Colonic mucosa (tissue), 4 donors: ENCODE measurements at regions not wholly inside any gene's neighbourhood (a gene's known extent, or its start where the extent isn't known, plus 50 kb on each side); places are given as distances from the start of the nearest gene placed in this dataset.

ENCODE experiments used
- DNase-seq: peaks from one replicate; pipeline ENCODE4 v3.0.0-alpha.2; 2020
- H3K27ac ChIP-seq: fragments of 200-600 bp; one replicate; pipeline ENCODE4 v1.8.0; 2021
- H3K27me3 ChIP-seq: fragments of 200-600 bp; one replicate; pipeline ENCODE4 v1.8.0; 2021
- H3K36me3 ChIP-seq: fragments of 200-600 bp; one replicate; pipeline ENCODE4 v1.8.0; 2021
- H3K4me1 ChIP-seq: fragments of 200-600 bp; one replicate; pipeline ENCODE4 v1.8.0; 2021; ENCODE audit warnings: mild to moderate bottlenecking
- H3K4me3 ChIP-seq: fragments of 200-600 bp; one replicate; pipeline ENCODE4 v1.8.0; 2021
- H3K9ac ChIP-seq, 2 donors: one replicate each; pipeline ENCODE4 v1.7.0; 2013; ENCODE audit warnings: control low read depth in 2 of 2, low read depth in 2 of 2, low read length in 2 of 2
- H3K9me3 ChIP-seq: fragments of 200-600 bp; one replicate; pipeline ENCODE4 v1.8.0; 2021
- intact Hi-C: fragments of 100-400 bp; cut with DNase I; formaldehyde crosslinking; loops from one replicate; pipeline ENCODE4 v1.14.1; 2022
- TF ChIP-seq, protein P1 (sequence below): fragments of 200-600 bp; IDR thresholded peaks from one replicate; pipeline ENCODE4 v1.8.0; 2022; ENCODE audit warnings: antibody characterized with exemption, mild to moderate bottlenecking
- donor health status: healthy.
- donor health status: DM: no; HTN: no; CAD: no.
- donor health status: DM: no; HTN: no; CAD: no.

DNA sequence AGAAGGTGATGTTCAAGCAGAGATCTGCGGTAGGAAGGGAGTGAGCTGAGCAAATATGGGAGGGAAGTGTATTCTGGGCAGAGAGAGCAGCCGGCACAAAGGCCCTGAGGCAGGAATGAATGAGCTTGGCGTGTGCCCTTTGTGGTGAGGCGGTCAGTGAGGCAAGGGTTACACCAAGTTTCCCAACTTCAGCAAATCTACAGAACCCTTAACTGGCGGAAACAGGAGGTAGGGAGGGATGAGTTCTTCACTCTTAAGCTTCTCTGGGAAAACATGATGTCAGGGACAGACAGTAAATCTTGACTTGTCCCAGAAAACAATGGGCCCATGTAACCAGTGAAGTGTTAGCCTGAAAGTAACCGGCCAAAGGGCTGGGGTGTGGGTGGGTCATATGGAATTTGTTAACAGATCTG lies 97.1 kb upstream of the PTPN1 start:
- Histone ChIP-seq H3K4me3 (no peak overlapping the region), H3K9me3 (no peaks in the 10 kb centered on the region), H3K27me3 (no peaks in the 10 kb centered on the region), H3K4me1 (peaks cover 8% of the 10 kb centered on the region), H3K9ac (no peak overlapping the region), H3K36me3 (no peaks in the 10 kb centered on the region), H3K27ac (no peak overlapping the region)
- intact Hi-C loops: no loop called here
- no peak for DNase-seq
- TF ChIP-seq, protein P1, sequence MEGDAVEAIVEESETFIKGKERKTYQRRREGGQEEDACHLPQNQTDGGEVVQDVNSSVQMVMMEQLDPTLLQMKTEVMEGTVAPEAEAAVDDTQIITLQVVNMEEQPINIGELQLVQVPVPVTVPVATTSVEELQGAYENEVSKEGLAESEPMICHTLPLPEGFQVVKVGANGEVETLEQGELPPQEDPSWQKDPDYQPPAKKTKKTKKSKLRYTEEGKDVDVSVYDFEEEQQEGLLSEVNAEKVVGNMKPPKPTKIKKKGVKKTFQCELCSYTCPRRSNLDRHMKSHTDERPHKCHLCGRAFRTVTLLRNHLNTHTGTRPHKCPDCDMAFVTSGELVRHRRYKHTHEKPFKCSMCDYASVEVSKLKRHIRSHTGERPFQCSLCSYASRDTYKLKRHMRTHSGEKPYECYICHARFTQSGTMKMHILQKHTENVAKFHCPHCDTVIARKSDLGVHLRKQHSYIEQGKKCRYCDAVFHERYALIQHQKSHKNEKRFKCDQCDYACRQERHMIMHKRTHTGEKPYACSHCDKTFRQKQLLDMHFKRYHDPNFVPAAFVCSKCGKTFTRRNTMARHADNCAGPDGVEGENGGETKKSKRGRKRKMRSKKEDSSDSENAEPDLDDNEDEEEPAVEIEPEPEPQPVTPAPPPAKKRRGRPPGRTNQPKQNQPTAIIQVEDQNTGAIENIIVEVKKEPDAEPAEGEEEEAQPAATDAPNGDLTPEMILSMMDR: no peak

GRCh38 chr20:50415021-50415515 lies 95.1 kb upstream of the PTPN1 start:
- TF ChIP-seq, protein P1: no peak
- peak overlapping the region; percentile 56 to 95 for H3K9ac ChIP-seq

GRCh38 chr20:50415516-50416268 lies 94.5 kb upstream of the PTPN1 start:
- peak overlapping the region; percentile 97 for H3K27ac ChIP-seq
- TF ChIP-seq, protein P1: no peak
- H3K9me3 ChIP-seq: no peaks in the 10 kb centered on the region
- peaks cover 8% of the 10 kb centered on the region for H3K4me1 ChIP-seq
- H3K4me3 ChIP-seq: no peak overlapping the region
- H3K36me3 ChIP-seq: no peaks in the 10 kb centered on the region
- no peaks in the 10 kb centered on the region for H3K27me3 ChIP-seq
- intact Hi-C loops: no loop called here
- DNase-seq: peak; percentile 98
- peak overlapping the region; percentile 60 to 95 for H3K9ac ChIP-seq

More at GRCh38 chr20:50415021-50415515, 95.1 kb upstream of the PTPN1 start:
- intact Hi-C loops: no loop called here
- Histone ChIP-seq H3K4me1 (peaks cover 8% of the 10 kb centered on the region), H3K27me3 (no peaks in the 10 kb centered on the region), H3K9me3 (no peaks in the 10 kb centered on the region), H3K36me3 (no peaks in the 10 kb centered on the region), H3K27ac (peak overlapping the region; percentile 97), H3K4me3 (no peak overlapping the region)
- peak; percentile 53 for DNase-seq

DNA sequence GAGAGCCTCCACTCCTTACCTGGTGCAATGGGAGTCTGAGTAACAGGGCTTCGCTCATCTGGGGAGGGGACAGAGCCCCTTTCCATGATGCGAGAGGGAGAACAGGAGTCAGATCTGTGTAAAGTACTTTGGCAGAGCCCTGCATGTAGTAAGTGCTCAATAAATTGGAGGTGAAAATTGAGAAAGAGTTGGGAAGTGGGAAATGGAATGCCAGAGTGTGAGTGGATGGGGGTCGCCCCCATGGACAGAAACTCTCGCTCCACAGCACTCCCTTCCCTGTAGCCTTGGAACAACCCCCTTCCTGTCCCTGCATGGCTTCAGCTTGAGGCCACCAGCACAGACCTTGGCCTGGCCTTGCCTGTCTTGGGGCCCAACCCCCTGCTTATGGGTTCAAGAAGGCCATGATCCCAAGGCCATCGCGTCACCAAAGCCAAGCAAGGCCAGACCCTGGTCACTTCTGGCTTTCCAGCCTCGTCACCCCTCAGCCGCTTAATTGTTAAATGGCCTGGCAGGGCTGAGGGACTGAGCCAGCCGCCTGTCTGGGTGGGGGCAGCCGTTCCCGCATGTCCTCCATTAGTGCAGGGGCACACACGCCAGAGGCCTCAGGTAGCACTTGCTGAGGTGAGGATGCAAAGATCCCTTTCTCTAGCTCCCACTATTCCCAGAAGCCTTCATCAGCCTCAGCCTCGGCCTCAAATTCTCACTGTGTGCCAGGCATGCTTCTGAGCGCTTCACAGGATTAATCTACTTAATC lies 93.7 kb upstream of the PTPN1 start:
- DNase-seq: no peak
- Histone ChIP-seq H3K27ac (peak overlapping the region; percentile 97), H3K4me3 (no peak overlapping the region), H3K36me3 (no peaks in the 10 kb centered on the region), H3K27me3 (no peaks in the 10 kb centered on the region), H3K9me3 (no peaks in the 10 kb centered on the region), H3K4me1 (peaks cover 8% of the 10 kb centered on the region), H3K9ac (peak overlapping the region; percentile 60 to 95)
- TF ChIP-seq, protein P1: no peak
- intact Hi-C loops: no loop called here

DNA sequence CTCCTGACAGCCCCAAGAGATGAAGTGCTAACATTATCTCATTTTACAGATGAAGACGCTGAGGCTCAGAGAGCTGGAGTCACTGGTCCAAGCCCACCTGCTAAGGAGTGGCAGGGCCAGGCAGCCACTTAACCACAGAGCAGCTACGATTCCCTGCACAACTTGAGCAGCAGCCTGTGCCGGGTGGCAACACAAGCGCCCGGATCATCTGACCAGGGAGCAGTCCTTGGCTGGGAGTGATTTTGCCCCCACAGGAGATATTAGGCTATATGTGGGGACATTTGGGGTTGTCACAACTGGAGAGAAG lies 93.2 kb upstream of the PTPN1 start:
- intact Hi-C loops: no loop called here
- Histone ChIP-seq H3K27ac (no peak overlapping the region), H3K4me3 (no peak overlapping the region), H3K9me3 (no peaks in the 10 kb centered on the region), H3K36me3 (no peaks in the 10 kb centered on the region), H3K9ac (peak overlapping the region in 1 of 2 donors; percentile 8), H3K4me1 (peaks cover 8% of the 10 kb centered on the region), H3K27me3 (no peaks in the 10 kb centered on the region)
- no peak for DNase-seq
- TF ChIP-seq, protein P1: no peak
